ENCODE measurements at regions not wholly inside any gene's neighbourhood (a gene's known extent, or its start where the extent isn't known, plus 50 kb on each side); places are given as distances from the start of the nearest gene placed in this dataset.
"Not testable (repeated sequence)": the region's sequence is repeated elsewhere in the genome, so short reads cannot be mapped to it uniquely, and the experiment has no call there.

DNA sequence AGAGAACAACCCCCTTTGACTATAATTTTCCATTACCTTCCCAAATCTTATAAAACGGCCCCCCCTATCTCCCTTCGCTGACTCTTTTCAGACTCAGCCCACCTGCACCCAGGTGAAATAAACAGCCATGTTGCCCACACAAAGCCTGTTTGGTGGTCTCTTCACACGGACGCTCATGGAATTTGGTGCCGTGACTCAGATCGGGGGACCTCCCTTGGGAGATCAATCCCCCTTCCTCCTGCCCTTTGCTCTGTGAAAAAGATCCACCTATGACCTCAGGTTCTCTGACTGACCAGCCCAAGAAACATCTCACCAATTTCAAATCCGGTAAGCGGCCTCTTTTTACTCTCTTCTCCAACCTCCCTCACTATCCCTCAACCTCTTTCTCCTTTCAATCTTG is 146.8 kb upstream of the TRIB2 start:
- not testable (repeated sequence) for H3K36me3 ChIP-seq (ENCODE audit: control insufficient read depth in 2 of 2, insufficient read depth in 2 of 2, low read length in 2 of 2); H3K27me3 ChIP-seq (ENCODE audit: control insufficient read depth in 1 of 2, insufficient read depth in 2 of 2, low read length in 2 of 2); H3K9me3 ChIP-seq (ENCODE audit: control insufficient read depth in 2 of 2, low read length in 2 of 2); H3K4me3 ChIP-seq (ENCODE audit: low read length in 2 of 2); H3K27ac ChIP-seq (ENCODE audit: low read length); H3K4me1 ChIP-seq (ENCODE audit: control insufficient read depth, insufficient read depth, low read length); H3K9ac ChIP-seq (ENCODE audit: low read length in 2 of 2)

DNA sequence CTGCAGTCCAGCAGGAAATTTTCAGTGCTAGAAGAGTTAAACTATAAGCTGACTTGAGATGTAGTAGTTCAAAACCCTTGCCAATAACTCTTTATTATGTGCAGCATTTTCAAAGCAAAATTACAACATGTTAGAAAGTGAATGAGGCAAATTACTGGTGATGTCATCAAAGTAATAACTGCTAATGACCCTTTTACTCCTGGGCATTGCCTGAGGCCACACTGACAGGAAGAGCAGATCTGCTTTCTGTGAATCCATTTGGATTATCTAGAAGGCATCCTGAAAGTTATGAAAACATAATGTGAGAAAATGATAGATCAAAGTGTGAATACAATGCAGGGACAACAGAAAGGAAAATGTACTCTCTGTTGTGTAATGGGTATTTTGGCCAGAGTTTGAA is 139.6 kb upstream of the TRIB2 start:
- Histone ChIP-seq H3K27me3 (ENCODE audit: control insufficient read depth in 1 of 2, insufficient read depth in 2 of 2, low read length in 2 of 2) (no peaks in the 10 kb centered on the region), H3K9ac (ENCODE audit: low read length in 2 of 2) (no peak overlapping the region), H3K36me3 (ENCODE audit: control insufficient read depth in 2 of 2, insufficient read depth in 2 of 2, low read length in 2 of 2) (no peaks in the 10 kb centered on the region), H3K9me3 (ENCODE audit: control insufficient read depth in 2 of 2, low read length in 2 of 2) (no peaks in the 10 kb centered on the region), H3K4me3 (ENCODE audit: low read length in 2 of 2) (no peak overlapping the region), H3K4me1 (ENCODE audit: control insufficient read depth, insufficient read depth, low read length) (no peaks in the 10 kb centered on the region), H3K27ac (ENCODE audit: low read length) (no peak overlapping the region)

GRCh38 chr2:12577567-12578253 is 139.0 kb upstream of the TRIB2 start:
- Histone ChIP-seq H3K27ac (ENCODE audit: low read length) (no peak overlapping the region), H3K9ac (ENCODE audit: low read length in 2 of 2) (no peak overlapping the region), H3K27me3 (ENCODE audit: control insufficient read depth in 1 of 2, insufficient read depth in 2 of 2, low read length in 2 of 2) (no peaks in the 10 kb centered on the region), H3K4me1 (ENCODE audit: control insufficient read depth, insufficient read depth, low read length) (no peaks in the 10 kb centered on the region), H3K36me3 (ENCODE audit: control insufficient read depth in 2 of 2, insufficient read depth in 2 of 2, low read length in 2 of 2) (no peaks in the 10 kb centered on the region), H3K9me3 (ENCODE audit: control insufficient read depth in 2 of 2, low read length in 2 of 2) (no peaks in the 10 kb centered on the region), H3K4me3 (ENCODE audit: low read length in 2 of 2) (no peak overlapping the region)

GRCh38 chr2:12579018-12579417 is 137.7 kb upstream of the TRIB2 start:
- Histone ChIP-seq H3K4me1 (ENCODE audit: control insufficient read depth, insufficient read depth, low read length) (no peaks in the 10 kb centered on the region), H3K27ac (ENCODE audit: low read length) (no peak overlapping the region), H3K9ac (ENCODE audit: low read length in 2 of 2) (no peak overlapping the region), H3K4me3 (ENCODE audit: low read length in 2 of 2) (no peak overlapping the region), H3K27me3 (ENCODE audit: control insufficient read depth in 1 of 2, insufficient read depth in 2 of 2, low read length in 2 of 2) (no peaks in the 10 kb centered on the region), H3K9me3 (ENCODE audit: control insufficient read depth in 2 of 2, low read length in 2 of 2) (no peaks in the 10 kb centered on the region), H3K36me3 (ENCODE audit: control insufficient read depth in 2 of 2, insufficient read depth in 2 of 2, low read length in 2 of 2) (no peaks in the 10 kb centered on the region)

- Histone ChIP-seq H3K27ac (ENCODE audit: low read length) (no peak overlapping the region), H3K9me3 (ENCODE audit: control insufficient read depth in 2 of 2, low read length in 2 of 2) (no peaks in the 10 kb centered on the region), H3K9ac (ENCODE audit: low read length in 2 of 2) (no peak overlapping the region), H3K4me3 (ENCODE audit: low read length in 2 of 2) (no peak overlapping the region), H3K4me1 (ENCODE audit: control insufficient read depth, insufficient read depth, low read length) (no peaks in the 10 kb centered on the region), H3K27me3 (ENCODE audit: control insufficient read depth in 1 of 2, insufficient read depth in 2 of 2, low read length in 2 of 2) (no peaks in the 10 kb centered on the region), H3K36me3 (ENCODE audit: control insufficient read depth in 2 of 2, insufficient read depth in 2 of 2, low read length in 2 of 2) (no peaks in the 10 kb centered on the region)
These were observed 132.4 kb upstream of the TRIB2 start for GRCh38 chr2:12584338-12584737.

- Histone ChIP-seq H3K4me3 (ENCODE audit: low read length in 2 of 2) (no peak overlapping the region), H3K36me3 (ENCODE audit: control insufficient read depth in 2 of 2, insufficient read depth in 2 of 2, low read length in 2 of 2) (no peaks in the 10 kb centered on the region), H3K27me3 (ENCODE audit: control insufficient read depth in 1 of 2, insufficient read depth in 2 of 2, low read length in 2 of 2) (no peaks in the 10 kb centered on the region), H3K27ac (ENCODE audit: low read length) (no peak overlapping the region), H3K9ac (ENCODE audit: low read length in 2 of 2) (no peak overlapping the region), H3K9me3 (ENCODE audit: control insufficient read depth in 2 of 2, low read length in 2 of 2) (no peaks in the 10 kb centered on the region), H3K4me1 (ENCODE audit: control insufficient read depth, insufficient read depth, low read length) (no peaks in the 10 kb centered on the region)
These were observed 131.0 kb upstream of the TRIB2 start for GRCh38 chr2:12585784-12586183.

DNA sequence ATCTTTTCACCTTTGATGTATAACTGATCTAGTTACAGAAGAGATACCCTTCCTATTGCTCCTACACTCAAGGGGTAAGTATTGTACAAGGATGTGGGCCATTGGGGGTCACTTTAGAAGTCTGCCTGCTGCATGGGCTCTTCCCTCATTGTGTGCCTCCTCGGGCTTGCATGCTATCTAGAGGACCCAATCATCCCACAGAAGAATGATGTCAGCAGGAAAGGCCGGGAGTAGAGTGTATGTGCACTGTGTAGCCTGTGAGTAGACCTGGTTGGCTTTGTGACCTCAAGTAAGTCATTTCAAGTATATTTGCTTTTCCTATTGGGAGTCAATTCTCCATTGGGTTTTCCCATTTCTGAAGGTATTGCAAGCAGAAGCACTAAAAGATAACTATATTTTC is 129.5 kb upstream of the TRIB2 start:
- H3K36me3 ChIP-seq (ENCODE audit: control insufficient read depth in 2 of 2, insufficient read depth in 2 of 2, low read length in 2 of 2): no peaks in the 10 kb centered on the region
- no peaks in the 10 kb centered on the region for H3K9me3 ChIP-seq (ENCODE audit: control insufficient read depth in 2 of 2, low read length in 2 of 2)
- no peaks in the 10 kb centered on the region for H3K4me1 ChIP-seq (ENCODE audit: control insufficient read depth, insufficient read depth, low read length)
- H3K4me3 ChIP-seq (ENCODE audit: low read length in 2 of 2): no peak overlapping the region
- H3K9ac ChIP-seq (ENCODE audit: low read length in 2 of 2): no peak overlapping the region
- H3K27me3 ChIP-seq (ENCODE audit: control insufficient read depth in 1 of 2, insufficient read depth in 2 of 2, low read length in 2 of 2): no peaks in the 10 kb centered on the region
- no peak overlapping the region for H3K27ac ChIP-seq (ENCODE audit: low read length)

DNA sequence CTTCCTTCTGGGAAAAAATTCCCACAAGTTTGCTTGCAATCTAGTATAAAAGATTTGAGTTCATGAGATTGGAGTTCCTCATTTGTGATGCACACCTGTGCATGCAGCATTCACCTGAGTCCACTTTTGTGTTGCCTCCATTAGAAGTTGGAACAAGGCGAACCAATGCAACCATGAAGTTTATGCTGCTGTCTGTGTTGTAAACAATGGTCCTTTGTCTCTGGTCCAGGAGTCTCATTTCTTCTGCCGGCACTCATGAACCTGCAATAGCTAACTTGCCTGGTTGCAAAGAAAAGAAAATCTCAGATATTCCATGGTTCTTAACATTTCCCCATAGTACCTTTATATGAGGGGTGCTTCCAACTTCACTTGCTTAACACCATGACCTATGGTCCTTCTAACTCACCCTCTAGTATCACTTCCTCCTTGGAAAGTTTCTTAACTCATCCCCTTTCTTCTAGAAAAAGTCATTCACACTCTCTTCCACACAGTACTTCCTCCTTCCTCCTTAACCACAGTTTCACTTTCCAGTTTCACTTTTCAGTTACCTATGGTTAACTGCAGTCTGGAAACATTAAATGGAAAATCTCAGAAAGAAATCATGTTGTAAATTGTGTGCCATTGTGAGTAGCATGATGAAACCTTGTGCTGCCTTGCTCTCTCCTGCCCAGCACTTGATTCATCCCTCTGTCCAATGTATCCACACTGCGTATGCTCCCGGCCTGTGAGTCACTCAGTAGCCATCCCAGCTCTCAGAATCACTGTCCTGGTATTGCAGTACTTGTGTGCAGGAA is 128.8 kb upstream of the TRIB2 start:
- Histone ChIP-seq H3K27ac (ENCODE audit: low read length) (no peak overlapping the region), H3K4me3 (ENCODE audit: low read length in 2 of 2) (no peak overlapping the region), H3K9me3 (ENCODE audit: control insufficient read depth in 2 of 2, low read length in 2 of 2) (no peaks in the 10 kb centered on the region), H3K9ac (ENCODE audit: low read length in 2 of 2) (no peak overlapping the region), H3K4me1 (ENCODE audit: control insufficient read depth, insufficient read depth, low read length) (no peaks in the 10 kb centered on the region), H3K27me3 (ENCODE audit: control insufficient read depth in 1 of 2, insufficient read depth in 2 of 2, low read length in 2 of 2) (no peaks in the 10 kb centered on the region), H3K36me3 (ENCODE audit: control insufficient read depth in 2 of 2, insufficient read depth in 2 of 2, low read length in 2 of 2) (no peaks in the 10 kb centered on the region)

DNA sequence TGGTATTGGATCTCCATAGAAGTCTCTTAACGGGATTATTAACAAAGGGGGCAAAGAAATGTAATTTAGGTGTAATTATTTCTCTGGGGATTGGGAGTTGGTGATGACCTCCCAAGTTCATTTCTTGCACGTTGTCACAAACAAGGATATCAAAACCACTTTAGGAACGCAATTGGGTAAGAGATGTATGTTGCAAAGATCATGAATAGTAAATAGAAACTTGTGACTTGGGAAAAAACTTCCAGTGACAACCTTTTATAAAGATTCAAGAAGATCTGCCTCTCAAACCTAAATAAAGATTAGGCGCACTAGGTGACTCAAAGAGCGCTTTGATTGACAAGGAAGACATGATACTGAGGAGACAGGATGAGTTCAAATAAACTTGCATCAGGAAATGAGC is 127.8 kb upstream of the TRIB2 start:
- H3K4me1 ChIP-seq (ENCODE audit: control insufficient read depth, insufficient read depth, low read length): no peaks in the 10 kb centered on the region
- H3K27me3 ChIP-seq (ENCODE audit: control insufficient read depth in 1 of 2, insufficient read depth in 2 of 2, low read length in 2 of 2): no peaks in the 10 kb centered on the region
- no peak overlapping the region for H3K27ac ChIP-seq (ENCODE audit: low read length)
- no peaks in the 10 kb centered on the region for H3K9me3 ChIP-seq (ENCODE audit: control insufficient read depth in 2 of 2, low read length in 2 of 2)
- no peak overlapping the region for H3K9ac ChIP-seq (ENCODE audit: low read length in 2 of 2)
- no peaks in the 10 kb centered on the region for H3K36me3 ChIP-seq (ENCODE audit: control insufficient read depth in 2 of 2, insufficient read depth in 2 of 2, low read length in 2 of 2)
- no peak overlapping the region for H3K4me3 ChIP-seq (ENCODE audit: low read length in 2 of 2)

DNA sequence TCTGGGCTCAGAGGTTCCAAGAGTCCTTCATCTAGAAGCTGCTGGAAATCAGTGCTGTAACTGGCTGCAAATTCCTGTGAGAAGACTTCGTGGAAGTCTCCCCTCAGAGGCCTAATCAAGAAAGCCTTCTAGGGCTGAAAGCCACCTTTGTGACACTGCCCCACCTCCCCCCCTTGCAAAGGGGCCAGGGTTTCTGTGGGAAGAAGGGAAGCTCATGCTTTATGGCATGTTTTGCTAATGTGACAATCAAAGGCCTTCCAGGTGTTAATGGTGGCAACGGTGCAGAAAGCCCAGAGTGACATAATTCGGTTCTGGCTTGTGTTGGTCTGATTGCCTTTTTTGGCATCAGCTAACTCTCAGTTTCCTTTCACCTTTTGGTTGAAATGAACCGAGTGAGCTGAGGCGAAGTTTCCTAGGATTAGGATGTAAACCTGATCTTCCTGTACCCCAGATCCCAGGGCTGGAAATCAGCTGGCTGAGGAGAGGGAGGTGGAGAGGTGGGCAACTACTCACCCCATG is 126.9 kb upstream of the TRIB2 start:
- Histone ChIP-seq H3K36me3 (ENCODE audit: control insufficient read depth in 2 of 2, insufficient read depth in 2 of 2, low read length in 2 of 2) (no peaks in the 10 kb centered on the region), H3K27ac (ENCODE audit: low read length) (no peak overlapping the region), H3K27me3 (ENCODE audit: control insufficient read depth in 1 of 2, insufficient read depth in 2 of 2, low read length in 2 of 2) (no peaks in the 10 kb centered on the region), H3K4me1 (ENCODE audit: control insufficient read depth, insufficient read depth, low read length) (no peaks in the 10 kb centered on the region), H3K4me3 (ENCODE audit: low read length in 2 of 2) (no peak overlapping the region), H3K9me3 (ENCODE audit: control insufficient read depth in 2 of 2, low read length in 2 of 2) (no peaks in the 10 kb centered on the region), H3K9ac (ENCODE audit: low read length in 2 of 2) (no peak overlapping the region)

DNA sequence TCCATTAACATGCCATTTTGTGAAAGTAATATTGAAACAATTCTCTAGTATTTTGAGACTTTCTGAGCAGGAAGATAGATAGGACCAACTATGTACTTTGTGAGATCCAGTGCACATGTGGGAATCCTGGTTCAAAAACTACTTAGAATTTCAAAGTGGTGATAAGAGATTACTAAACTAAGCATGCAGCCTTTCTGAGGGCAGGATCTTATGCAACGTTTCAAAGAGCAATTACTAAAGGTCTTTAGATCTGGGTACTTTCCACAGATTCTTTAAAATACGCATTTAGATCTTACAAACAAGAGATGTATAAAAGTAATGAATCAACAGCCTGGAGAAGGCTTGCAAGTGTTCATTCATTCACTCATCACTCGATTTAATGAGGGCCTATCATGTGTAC is 124.4 kb upstream of the TRIB2 start:
- Histone ChIP-seq H3K27ac (ENCODE audit: low read length) (no peak overlapping the region), H3K9ac (ENCODE audit: low read length in 2 of 2) (no peak overlapping the region), H3K27me3 (ENCODE audit: control insufficient read depth in 1 of 2, insufficient read depth in 2 of 2, low read length in 2 of 2) (no peaks in the 10 kb centered on the region), H3K4me1 (ENCODE audit: control insufficient read depth, insufficient read depth, low read length) (no peaks in the 10 kb centered on the region), H3K4me3 (ENCODE audit: low read length in 2 of 2) (no peak overlapping the region), H3K36me3 (ENCODE audit: control insufficient read depth in 2 of 2, insufficient read depth in 2 of 2, low read length in 2 of 2) (no peaks in the 10 kb centered on the region), H3K9me3 (ENCODE audit: control insufficient read depth in 2 of 2, low read length in 2 of 2) (no peaks in the 10 kb centered on the region)

All from stomach smooth muscle (tissue), 2 donors.